Ovary (tissue), 7 donors: ENCODE measurements at regions not wholly inside any gene's neighbourhood (a gene's known extent, or its start where the extent isn't known, plus 50 kb on each side); places are given as distances from the start of the nearest gene placed in this dataset.

Source experiments
- DNase-seq, 5 donors: peaks; one replicate each; pipeline ENCODE4 v3.0.0-alpha.2; 2019 to 2020
- H3K27ac ChIP-seq, 2 donors: fragments of 200-600 bp; one replicate each; pipeline versions ENCODE4 v1.5.1 to v1.8.0; 2019 to 2022
- H3K27me3 ChIP-seq: fragments of 200-600 bp; one replicate; pipeline ENCODE4 v1.8.0; 2022
- H3K36me3 ChIP-seq: fragments of 200-600 bp; sonication (generic); one replicate; pipeline ENCODE4 v1.5.1; 2019
- H3K4me1 ChIP-seq: one replicate; pipeline ENCODE4 v1.8.1; 2013; ENCODE audit warnings: mild to moderate bottlenecking, moderate library complexity; ENCODE audit not compliant: insufficient read depth
- H3K4me3 ChIP-seq: fragments of 200-600 bp; sonication (generic); one replicate; pipeline ENCODE4 v1.5.1; 2017
- H3K9me3 ChIP-seq, 2 donors: fragments of 200-600 bp in 1 of 2; sonication (generic) in 1 of 2; one replicate each; pipeline versions ENCODE4 v1.5.1 to v1.8.1; 2013 to 2019; ENCODE audit warnings: mild to moderate bottlenecking in 1 of 2, moderate library complexity in 1 of 2
- EP300 ChIP-seq: sonication (generic); formaldehyde crosslinking; IDR thresholded peaks from one replicate; pipeline ENCODE4 v1.6.1; 2017; ENCODE audit warnings: antibody characterized with exemption
- POLR2A ChIP-seq: fragments of 450-650 bp; IDR thresholded peaks from one replicate; pipeline ENCODE4 v1.6.1; 2017; ENCODE audit warnings: antibody characterized with exemption, mild to moderate bottlenecking, moderate library complexity
- WGBS, 3 donors: extraction: QIAGEN DNeasy Blood & Tissue Kit in 1 of 3; methylation state at CpG; one replicate each; pipeline versions ENCODE4 v1.1.5 to v1.1.7; 2013 to 2017; 5-methylcytosine and 5-hydroxymethylcytosine counted together
- intact Hi-C, 4 donors: fragments of 100-400 bp; cut with DNase I; formaldehyde crosslinking; loops; one replicate each; pipeline versions ENCODE4 v1.11.0 to v1.15.1; 2022 to 2023
- TF ChIP-seq, protein P1 (sequence below), 3 donors: fragments of 450-650 bp in 2 of 3; fragments of 200-600 bp in 1 of 3; IDR thresholded peaks; one replicate each; pipeline versions ENCODE4 v1.5.1 to v1.8.0; 2016 to 2022; ENCODE audit warnings: antibody characterized with exemption in 3 of 3, mild to moderate bottlenecking in 1 of 3
- donor health status: DM: no; HTN: no; CAD: no; lungs with moderate emphysema.
- donor health status: DM: no; HTN: no; CAD: no.
- donor health status: Bipolar disorder and iron deficiency.
- donor health status: DM: no; HTN: no; CAD: no.
- donor health status: DM: yes; HTN: yes; CAD: no.

DNA sequence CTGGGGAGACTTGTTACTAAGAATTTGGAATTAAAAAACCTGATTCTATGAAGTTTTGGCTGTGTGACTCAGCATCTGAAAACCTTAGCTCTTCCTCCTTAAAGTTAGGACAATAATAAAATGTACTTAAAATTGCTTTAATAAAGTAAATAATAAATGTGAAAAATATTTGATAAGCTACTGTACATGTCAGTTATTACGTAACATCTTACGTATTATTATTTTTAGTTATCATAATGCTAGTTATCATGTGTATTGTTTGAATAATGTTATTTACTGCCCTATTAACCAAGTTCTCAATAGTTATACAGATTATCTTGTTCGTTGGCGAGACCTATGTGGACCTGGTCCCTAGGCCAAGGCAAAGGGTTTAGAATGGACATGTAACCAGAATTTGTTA lies 449.2 kb upstream of the ADGRL3 start:
- 86 to 92% (median 90%) methylated on average over 4 of the region's 4 CpGs for WGBS, 3 donors
- H3K27me3 ChIP-seq = no peaks in the 10 kb centered on the region
- intact Hi-C loops = no loop called here
- no peaks in the 10 kb centered on the region for H3K36me3 ChIP-seq
- TF ChIP-seq, protein P1, sequence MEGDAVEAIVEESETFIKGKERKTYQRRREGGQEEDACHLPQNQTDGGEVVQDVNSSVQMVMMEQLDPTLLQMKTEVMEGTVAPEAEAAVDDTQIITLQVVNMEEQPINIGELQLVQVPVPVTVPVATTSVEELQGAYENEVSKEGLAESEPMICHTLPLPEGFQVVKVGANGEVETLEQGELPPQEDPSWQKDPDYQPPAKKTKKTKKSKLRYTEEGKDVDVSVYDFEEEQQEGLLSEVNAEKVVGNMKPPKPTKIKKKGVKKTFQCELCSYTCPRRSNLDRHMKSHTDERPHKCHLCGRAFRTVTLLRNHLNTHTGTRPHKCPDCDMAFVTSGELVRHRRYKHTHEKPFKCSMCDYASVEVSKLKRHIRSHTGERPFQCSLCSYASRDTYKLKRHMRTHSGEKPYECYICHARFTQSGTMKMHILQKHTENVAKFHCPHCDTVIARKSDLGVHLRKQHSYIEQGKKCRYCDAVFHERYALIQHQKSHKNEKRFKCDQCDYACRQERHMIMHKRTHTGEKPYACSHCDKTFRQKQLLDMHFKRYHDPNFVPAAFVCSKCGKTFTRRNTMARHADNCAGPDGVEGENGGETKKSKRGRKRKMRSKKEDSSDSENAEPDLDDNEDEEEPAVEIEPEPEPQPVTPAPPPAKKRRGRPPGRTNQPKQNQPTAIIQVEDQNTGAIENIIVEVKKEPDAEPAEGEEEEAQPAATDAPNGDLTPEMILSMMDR (IDR thresholded peaks at IDR 0.05) = no peak
- TF ChIP-seq EP300 = no peak
- TF ChIP-seq POLR2A = no peak
- H3K9me3 ChIP-seq = no peaks in the 10 kb centered on the region
- H3K4me1 ChIP-seq = no peaks in the 10 kb centered on the region
- H3K4me3 ChIP-seq = no peak overlapping the region
- H3K27ac ChIP-seq = no peak overlapping the region
- no peak for DNase-seq

DNA sequence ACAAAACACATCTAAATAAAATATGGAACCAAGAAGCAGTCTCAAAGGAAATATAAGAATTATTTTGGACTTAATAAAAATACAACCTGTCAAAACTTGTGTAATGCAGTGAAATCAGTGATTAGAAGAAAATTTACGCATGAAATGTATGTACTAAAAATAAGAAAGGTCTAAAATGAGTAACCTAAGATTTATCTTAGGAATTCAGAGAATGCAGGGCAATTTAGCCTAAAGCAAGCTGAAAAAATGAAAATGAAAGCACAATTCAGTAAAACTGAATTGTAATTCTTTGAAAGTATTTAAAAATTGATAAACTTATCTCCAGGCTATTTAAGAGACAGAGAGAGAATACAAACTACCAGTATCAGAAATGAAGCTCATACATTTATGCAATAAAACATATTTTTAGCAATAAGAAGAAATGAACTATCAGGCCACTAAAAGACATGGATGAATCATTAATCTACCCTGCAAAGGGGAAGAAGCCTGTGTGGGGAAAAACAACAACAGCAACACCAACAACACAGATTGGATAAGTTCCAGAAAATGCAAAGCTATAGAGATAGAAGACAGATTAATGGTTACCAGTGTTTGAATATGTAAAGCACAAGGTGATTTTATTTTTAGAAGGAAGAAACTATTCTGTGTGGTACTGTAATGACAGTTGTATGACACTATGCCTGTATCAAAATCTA lies 442.0 kb upstream of the ADGRL3 start:
- no peak for DNase-seq
- Histone ChIP-seq H3K9me3 (no peaks in the 10 kb centered on the region), H3K27ac (no peak overlapping the region), H3K27me3 (no peaks in the 10 kb centered on the region), H3K4me1 (no peaks in the 10 kb centered on the region), H3K4me3 (no peak overlapping the region), H3K36me3 (no peaks in the 10 kb centered on the region)
- intact Hi-C loops = no loop called here
- 11 to 47% (median 12%) methylated on average over 1 of the region's 1 CpG for WGBS, 3 donors
- no peak for TF ChIP-seq EP300
- TF ChIP-seq, protein P1 (IDR thresholded peaks at IDR 0.05) = no peak
- no peak for TF ChIP-seq POLR2A

DNA sequence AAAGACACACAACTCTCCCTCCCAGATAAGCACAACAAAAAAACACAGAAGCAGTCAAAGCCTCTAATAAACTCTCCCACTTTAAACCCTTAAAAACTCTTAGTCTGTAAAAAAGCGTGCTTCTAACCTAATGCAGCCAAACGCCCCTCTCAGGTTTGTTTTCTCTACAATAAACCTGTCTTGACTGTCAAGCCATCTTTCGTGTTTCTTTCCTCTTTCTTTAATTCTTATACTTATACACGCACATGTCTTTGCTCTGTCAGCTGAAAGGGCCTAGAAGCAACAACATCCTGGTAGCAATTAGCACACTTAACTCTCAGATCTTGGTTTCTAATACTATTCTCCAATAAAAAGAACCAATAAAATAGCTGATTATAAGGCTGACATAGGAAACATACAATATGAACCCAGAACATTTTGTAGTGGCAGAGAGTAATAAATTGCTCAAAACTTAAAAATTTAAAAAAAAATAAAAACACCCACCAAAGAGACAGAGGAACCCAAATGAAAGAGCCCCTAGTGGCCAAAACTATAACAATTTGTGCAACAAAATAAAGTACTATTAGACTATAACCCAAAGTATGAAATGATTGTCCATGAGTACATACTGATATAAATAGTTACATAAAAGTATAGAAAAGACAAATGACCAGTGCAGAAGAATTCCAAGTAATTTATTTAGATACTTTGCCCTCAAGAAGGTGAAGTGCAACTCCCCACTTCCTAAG lies 440.4 kb upstream of the ADGRL3 start:
- H3K4me3 ChIP-seq = no peak overlapping the region
- TF ChIP-seq POLR2A (no peak), EP300 (no peak)
- TF ChIP-seq, protein P1 (IDR thresholded peaks at IDR 0.05) = no peak
- no peak for DNase-seq
- no peaks in the 10 kb centered on the region for H3K27me3 ChIP-seq
- 83 to 88% (median 87%) methylated on average over 4 of the region's 4 CpGs for WGBS, 3 donors
- H3K36me3 ChIP-seq = no peaks in the 10 kb centered on the region
- intact Hi-C loops = no loop called here
- no peak overlapping the region for H3K27ac ChIP-seq
- H3K4me1 ChIP-seq = no peaks in the 10 kb centered on the region
- H3K9me3 ChIP-seq = no peaks in the 10 kb centered on the region

DNA sequence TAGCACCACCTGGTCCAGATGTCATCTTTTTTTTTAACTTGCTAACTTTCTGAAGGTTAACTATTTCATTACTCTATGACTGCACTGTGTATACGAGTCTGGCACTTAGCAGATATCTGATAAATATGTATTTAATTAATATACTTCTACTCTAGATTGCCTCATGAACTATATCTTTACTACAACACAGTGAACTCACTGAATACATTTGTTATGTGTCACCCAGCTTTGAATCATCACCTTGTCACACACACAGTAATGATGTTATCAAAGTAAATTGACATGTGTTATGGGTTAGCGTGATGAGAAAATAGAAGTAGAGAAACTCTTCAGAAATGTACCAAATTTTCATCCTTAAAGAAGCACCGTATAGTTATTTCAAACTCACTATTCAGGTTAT lies 419.3 kb upstream of the ADGRL3 start:
- intact Hi-C loops = no loop called here
- Histone ChIP-seq H3K9me3 (no peaks in the 10 kb centered on the region), H3K27me3 (no peaks in the 10 kb centered on the region), H3K36me3 (no peaks in the 10 kb centered on the region), H3K27ac (no peak overlapping the region), H3K4me3 (no peak overlapping the region), H3K4me1 (no peaks in the 10 kb centered on the region)
- no peak for DNase-seq
- TF ChIP-seq POLR2A = no peak
- TF ChIP-seq, protein P1 (IDR thresholded peaks at IDR 0.05) = no peak
- no peak for TF ChIP-seq EP300
- WGBS, 3 donors = 72 to 80% (median 75%) methylated on average over 3 of the region's 3 CpGs
